SK-N-SH treated with all-trans-retinoic acid at 6 μM for 48 hours (cell line): ENCODE measurements at regions not wholly inside any gene's neighbourhood (a gene's known extent, or its start where the extent isn't known, plus 50 kb on each side); places are given as distances from the start of the nearest gene placed in this dataset.
"Not testable (repeated sequence)": the region's sequence is repeated elsewhere in the genome, so short reads cannot be mapped to it uniquely, and the experiment has no call there.

Experiments
- BACH2 ChIP-seq: fragments of 250-450 bp; sonication (Bioruptor Pico); IDR thresholded peaks from 2 replicates; pipeline ENCODE4 v1.9.0; 2021; ENCODE audit warnings: mild to moderate bottlenecking, borderline replicate concordance
- CSDC2 ChIP-seq: fragments of 250-450 bp; sonication (Bioruptor Pico); IDR thresholded peaks from 2 replicates; pipeline ENCODE4 v1.5.0; 2020; ENCODE audit warnings: mild to moderate bottlenecking, moderate library complexity
- ESRRG ChIP-seq: fragments of 250-450 bp; sonication (Bioruptor Pico); IDR thresholded peaks from 2 replicates; pipeline ENCODE4 v1.6.1; 2021; ENCODE audit warnings: mild to moderate bottlenecking
- RARB ChIP-seq: fragments of 250-450 bp; sonication (Bioruptor Pico); IDR thresholded peaks from 2 replicates; pipeline ENCODE4 v1.8.0; 2021; ENCODE audit warnings: mild to moderate bottlenecking, moderate library complexity
- ZFP3 ChIP-seq: fragments of 250-450 bp; sonication (Bioruptor Pico); IDR thresholded peaks from 2 replicates; pipeline ENCODE4 v1.5.0; 2020; ENCODE audit warnings: mild to moderate bottlenecking, moderate library complexity
- TF ChIP-seq, protein P1 (sequence below): fragments of 250-450 bp; sonication (Bioruptor Pico); IDR thresholded peaks from 2 replicates; pipeline ENCODE4 v1.5.1; 2020; ENCODE audit warnings: low read depth, mild to moderate bottlenecking, moderate library complexity
- TF ChIP-seq, protein P2 (sequence below): fragments of 250-450 bp; sonication (Bioruptor Pico); IDR thresholded peaks from 2 replicates; pipeline ENCODE4 v1.8.0; 2020; ENCODE audit warnings: mild to moderate bottlenecking, moderate library complexity, borderline replicate concordance

DNA sequence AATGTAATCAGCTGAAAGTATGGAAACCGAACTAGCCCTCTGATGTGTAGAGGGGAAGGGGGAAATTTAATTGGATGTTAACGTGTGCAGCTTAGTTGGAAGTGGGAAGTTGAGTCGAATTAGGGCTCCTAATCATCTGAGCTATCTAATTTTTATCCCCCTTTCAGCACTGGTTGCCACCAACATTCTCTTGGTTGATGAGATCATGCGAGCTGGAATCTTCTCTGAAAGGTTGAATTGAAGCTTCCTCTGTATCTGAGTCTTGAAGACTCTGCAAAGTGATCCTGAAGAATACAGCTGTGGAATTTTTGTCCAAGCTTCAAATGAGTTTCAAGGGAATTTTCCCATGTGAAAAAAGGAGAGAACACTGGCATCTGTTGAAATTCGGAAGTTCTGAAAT lies 109.8 kb upstream of the VKORC1L1 start:
- TF ChIP-seq, protein P1, sequence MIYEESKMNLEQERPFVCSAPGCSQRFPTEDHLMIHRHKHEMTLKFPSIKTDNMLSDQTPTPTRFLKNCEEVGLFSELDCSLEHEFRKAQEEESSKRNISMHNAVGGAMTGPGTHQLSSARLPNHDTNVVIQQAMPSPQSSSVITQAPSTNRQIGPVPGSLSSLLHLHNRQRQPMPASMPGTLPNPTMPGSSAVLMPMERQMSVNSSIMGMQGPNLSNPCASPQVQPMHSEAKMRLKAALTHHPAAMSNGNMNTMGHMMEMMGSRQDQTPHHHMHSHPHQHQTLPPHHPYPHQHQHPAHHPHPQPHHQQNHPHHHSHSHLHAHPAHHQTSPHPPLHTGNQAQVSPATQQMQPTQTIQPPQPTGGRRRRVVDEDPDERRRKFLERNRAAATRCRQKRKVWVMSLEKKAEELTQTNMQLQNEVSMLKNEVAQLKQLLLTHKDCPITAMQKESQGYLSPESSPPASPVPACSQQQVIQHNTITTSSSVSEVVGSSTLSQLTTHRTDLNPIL (CRISPR knock-in tag), result not testable (repeated sequence)
- not testable (repeated sequence) for TF ChIP-seq RARB (CRISPR knock-in tag); CSDC2 (CRISPR knock-in tag); BACH2; ESRRG (CRISPR knock-in tag); ZFP3 (CRISPR knock-in tag)
- TF ChIP-seq, protein P2, sequence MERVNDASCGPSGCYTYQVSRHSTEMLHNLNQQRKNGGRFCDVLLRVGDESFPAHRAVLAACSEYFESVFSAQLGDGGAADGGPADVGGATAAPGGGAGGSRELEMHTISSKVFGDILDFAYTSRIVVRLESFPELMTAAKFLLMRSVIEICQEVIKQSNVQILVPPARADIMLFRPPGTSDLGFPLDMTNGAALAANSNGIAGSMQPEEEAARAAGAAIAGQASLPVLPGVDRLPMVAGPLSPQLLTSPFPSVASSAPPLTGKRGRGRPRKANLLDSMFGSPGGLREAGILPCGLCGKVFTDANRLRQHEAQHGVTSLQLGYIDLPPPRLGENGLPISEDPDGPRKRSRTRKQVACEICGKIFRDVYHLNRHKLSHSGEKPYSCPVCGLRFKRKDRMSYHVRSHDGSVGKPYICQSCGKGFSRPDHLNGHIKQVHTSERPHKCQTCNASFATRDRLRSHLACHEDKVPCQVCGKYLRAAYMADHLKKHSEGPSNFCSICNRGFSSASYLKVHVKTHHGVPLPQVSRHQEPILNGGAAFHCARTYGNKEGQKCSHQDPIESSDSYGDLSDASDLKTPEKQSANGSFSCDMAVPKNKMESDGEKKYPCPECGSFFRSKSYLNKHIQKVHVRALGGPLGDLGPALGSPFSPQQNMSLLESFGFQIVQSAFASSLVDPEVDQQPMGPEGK (CRISPR knock-in tag), result not testable (repeated sequence)
